Testis (tissue), 2 donors: ENCODE measurements at regions not wholly inside any gene's neighbourhood (a gene's known extent, or its start where the extent isn't known, plus 50 kb on each side); places are given as distances from the start of the nearest gene placed in this dataset.

ENCODE experiments used
- DNase-seq: peaks from one replicate; pipeline ENCODE4 v3.0.0-alpha.2; 2019
- H3K27ac ChIP-seq, 2 donors: fragments of 200-600 bp; sonication (generic); one replicate each; pipeline ENCODE4 v1.5.1; 2019
- H3K27me3 ChIP-seq: fragments of 200-600 bp; sonication (generic); one replicate; pipeline ENCODE4 v1.5.1; 2019
- H3K36me3 ChIP-seq: fragments of 200-600 bp; sonication (generic); one replicate; pipeline ENCODE4 v1.5.1; 2017; ENCODE audit warnings: low read depth; ENCODE audit errors: missing control alignments
- H3K4me1 ChIP-seq: fragments of 200-600 bp; sonication (generic); one replicate; pipeline ENCODE4 v1.5.1; 2019
- H3K4me3 ChIP-seq, 2 donors: fragments of 200-600 bp; sonication (generic); one replicate each; pipeline ENCODE4 v1.5.1; 2017 to 2019
- H3K9me3 ChIP-seq: fragments of 200-600 bp; sonication (generic); one replicate; pipeline ENCODE4 v1.5.1; 2017
- POLR2A ChIP-seq: fragments of 450-650 bp; IDR thresholded peaks from one replicate; pipeline ENCODE4 v1.6.1; 2017; ENCODE audit warnings: antibody characterized with exemption, mild to moderate bottlenecking, moderate library complexity
- WGBS, 2 donors: methylation state at CpG; one replicate each; pipeline ENCODE4 v1.1.5; 2018; 5-methylcytosine and 5-hydroxymethylcytosine counted together
- intact Hi-C: fragments of 100-400 bp; cut with DNase I; formaldehyde crosslinking; loops from one replicate; pipeline ENCODE4 v1.15.1; 2023; ENCODE audit warnings: low total_unique reads
- TF ChIP-seq, protein P1 (sequence below), 3 experiments: fragments of 450-650 bp in 2 of 3; fragments of 200-600 bp in 1 of 3; sonication (generic) in 1 of 3; IDR thresholded peaks; one replicate each; pipeline ENCODE4 v1.5.1; 2016 to 2019; ENCODE audit warnings: antibody characterized with exemption in 3 of 3, mild to moderate bottlenecking in 2 of 3, moderate library complexity in 1 of 3

DNA sequence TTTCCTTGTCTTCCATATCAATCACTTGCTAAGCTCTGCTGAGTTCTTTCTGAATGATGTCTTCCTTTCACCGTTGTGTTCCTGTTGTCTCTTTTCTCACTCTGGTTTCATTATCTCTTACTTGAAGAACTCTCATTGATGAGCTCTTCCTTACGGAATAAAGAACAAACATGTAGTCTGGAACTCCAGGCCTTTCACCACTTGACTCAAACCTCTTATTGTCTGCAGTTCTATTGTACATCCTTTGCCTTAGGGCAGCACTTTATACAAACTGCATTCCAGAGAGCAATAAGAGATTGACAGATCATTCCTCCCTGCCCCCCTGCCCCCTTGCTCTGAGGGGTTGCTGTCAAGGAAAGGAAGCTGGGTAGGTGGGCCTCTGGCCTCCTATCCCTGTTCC, 517.4 kb downstream of the TMEM135 start:
- Histone ChIP-seq H3K27me3 (no peaks in the 10 kb centered on the region), H3K36me3 (no peaks in the 10 kb centered on the region), H3K4me1 (no peaks in the 10 kb centered on the region), H3K9me3 (no peaks in the 10 kb centered on the region), H3K27ac (no peak overlapping the region), H3K4me3 (no peak overlapping the region)
- no peak for DNase-seq
- 74 to 87% methylated on average over 2 of the region's 2 CpGs for WGBS, 2 donors
- intact Hi-C loops: no loop called here
- no peak for TF ChIP-seq POLR2A

DNA sequence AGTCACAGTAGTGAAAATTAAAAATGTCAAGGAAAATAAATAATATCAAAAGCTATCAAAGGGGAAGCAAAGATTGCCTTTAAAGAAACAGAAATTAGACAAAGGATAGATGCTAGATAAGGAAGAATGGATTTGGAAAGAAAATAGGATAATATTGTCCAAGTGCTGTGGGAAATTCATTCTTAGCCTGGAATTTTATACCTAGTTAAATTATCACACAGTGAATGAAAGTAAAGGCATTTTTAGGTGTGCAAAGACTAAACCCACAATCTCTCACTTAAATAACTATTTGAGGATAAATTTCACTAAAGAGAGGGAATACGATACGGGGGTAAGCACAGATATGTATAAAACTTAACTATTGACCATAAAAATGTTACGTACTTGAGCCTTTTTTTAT, 511.1 kb downstream of the TMEM135 start:
- no peaks in the 10 kb centered on the region for H3K4me1 ChIP-seq
- H3K9me3 ChIP-seq: no peaks in the 10 kb centered on the region
- TF ChIP-seq, protein P1, sequence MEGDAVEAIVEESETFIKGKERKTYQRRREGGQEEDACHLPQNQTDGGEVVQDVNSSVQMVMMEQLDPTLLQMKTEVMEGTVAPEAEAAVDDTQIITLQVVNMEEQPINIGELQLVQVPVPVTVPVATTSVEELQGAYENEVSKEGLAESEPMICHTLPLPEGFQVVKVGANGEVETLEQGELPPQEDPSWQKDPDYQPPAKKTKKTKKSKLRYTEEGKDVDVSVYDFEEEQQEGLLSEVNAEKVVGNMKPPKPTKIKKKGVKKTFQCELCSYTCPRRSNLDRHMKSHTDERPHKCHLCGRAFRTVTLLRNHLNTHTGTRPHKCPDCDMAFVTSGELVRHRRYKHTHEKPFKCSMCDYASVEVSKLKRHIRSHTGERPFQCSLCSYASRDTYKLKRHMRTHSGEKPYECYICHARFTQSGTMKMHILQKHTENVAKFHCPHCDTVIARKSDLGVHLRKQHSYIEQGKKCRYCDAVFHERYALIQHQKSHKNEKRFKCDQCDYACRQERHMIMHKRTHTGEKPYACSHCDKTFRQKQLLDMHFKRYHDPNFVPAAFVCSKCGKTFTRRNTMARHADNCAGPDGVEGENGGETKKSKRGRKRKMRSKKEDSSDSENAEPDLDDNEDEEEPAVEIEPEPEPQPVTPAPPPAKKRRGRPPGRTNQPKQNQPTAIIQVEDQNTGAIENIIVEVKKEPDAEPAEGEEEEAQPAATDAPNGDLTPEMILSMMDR (IDR thresholded peaks at IDR 0.05): no peak
- no peak for TF ChIP-seq POLR2A
- no peaks in the 10 kb centered on the region for H3K27me3 ChIP-seq
- H3K27ac ChIP-seq: no peak overlapping the region
- intact Hi-C loops: no loop called here
- H3K4me3 ChIP-seq: no peak overlapping the region
- 81 to 93% methylated on average over 3 of the region's 3 CpGs for WGBS, 2 donors
- H3K36me3 ChIP-seq: no peaks in the 10 kb centered on the region
- DNase-seq: no peak

DNA sequence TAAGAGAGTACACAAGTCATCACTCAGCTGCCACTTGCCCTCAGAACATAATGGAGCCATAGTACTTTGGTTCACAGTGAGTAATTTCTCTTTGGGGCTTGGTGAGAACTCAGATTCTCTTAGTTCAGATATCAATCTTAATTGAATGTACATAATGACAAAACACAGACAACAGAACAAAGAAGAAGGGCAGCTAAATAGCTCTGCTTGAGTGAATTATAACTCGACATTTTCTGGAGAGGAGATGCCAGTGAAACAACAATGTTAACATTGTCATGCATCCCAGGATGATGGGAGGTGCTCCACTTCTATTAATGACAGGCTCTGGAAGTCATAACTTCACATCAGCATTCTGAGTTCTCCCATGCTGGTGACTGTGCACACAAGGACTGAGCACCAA, 508.1 kb downstream of the TMEM135 start:
- DNase-seq: no peak
- Histone ChIP-seq H3K9me3 (no peaks in the 10 kb centered on the region), H3K4me1 (no peaks in the 10 kb centered on the region), H3K4me3 (no peak overlapping the region), H3K27me3 (no peaks in the 10 kb centered on the region), H3K27ac (no peak overlapping the region), H3K36me3 (no peaks in the 10 kb centered on the region)
- TF ChIP-seq POLR2A: no peak
- TF ChIP-seq, protein P1 (IDR thresholded peaks at IDR 0.05): no peak
- WGBS, 2 donors: 50 to 83% methylated on average over 1 of the region's 1 CpG
- intact Hi-C loops: no loop called here

DNA sequence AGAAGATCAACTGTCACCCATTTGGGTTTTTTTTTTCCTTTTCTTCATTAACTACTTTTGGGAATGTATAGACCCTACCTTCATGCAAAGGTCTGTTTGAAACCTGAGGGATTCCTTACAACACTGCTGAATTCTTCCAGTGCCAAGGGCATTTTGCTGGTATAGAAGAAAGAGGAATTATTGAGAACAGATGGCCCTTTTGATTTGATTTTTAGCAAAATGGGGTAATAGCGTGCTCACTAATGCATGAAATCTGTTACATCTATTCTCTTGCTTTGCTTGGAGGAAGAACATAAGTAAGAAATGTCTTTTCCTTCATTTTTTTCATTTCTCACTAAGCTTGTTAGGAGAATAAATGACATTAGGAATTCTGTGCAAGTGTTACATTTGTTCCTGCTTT, 501.9 kb downstream of the TMEM135 start:
- no peaks in the 10 kb centered on the region for H3K27me3 ChIP-seq
- intact Hi-C loops: no loop called here
- TF ChIP-seq POLR2A: no peak
- TF ChIP-seq, protein P1 (IDR thresholded peaks at IDR 0.05): no peak
- no peak for DNase-seq
- H3K27ac ChIP-seq: no peak overlapping the region
- WGBS, 2 donors: 91 to 94% methylated on average over 1 of the region's 1 CpG
- no peak overlapping the region for H3K4me3 ChIP-seq
- no peaks in the 10 kb centered on the region for H3K36me3 ChIP-seq
- H3K4me1 ChIP-seq: no peaks in the 10 kb centered on the region
- H3K9me3 ChIP-seq: no peaks in the 10 kb centered on the region

DNA sequence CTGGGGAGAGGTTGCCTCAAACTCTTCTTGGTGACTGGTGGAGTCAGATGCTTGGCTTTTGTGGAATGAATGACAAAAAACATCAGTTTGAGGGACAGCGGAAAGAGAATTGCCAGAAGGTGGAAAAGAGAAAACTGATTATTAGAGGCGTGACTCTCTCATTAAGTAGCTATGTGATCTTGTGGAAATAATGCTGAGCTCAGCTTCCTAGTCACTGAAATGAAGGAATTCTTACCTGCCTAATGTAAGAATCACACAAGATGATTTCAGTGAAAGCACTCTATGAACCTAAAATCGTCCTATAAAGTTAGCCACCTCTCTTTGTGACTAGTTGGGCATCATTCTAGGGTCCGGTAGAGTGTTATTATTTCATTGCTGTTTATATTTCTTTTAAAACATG, 498.8 kb downstream of the TMEM135 start:
- intact Hi-C loops: no loop called here

More for the DNA sequence above, 498.8 kb downstream of the TMEM135 start:
- Histone ChIP-seq H3K27ac (no peak overlapping the region), H3K36me3 (no peaks in the 10 kb centered on the region), H3K27me3 (no peaks in the 10 kb centered on the region), H3K4me3 (no peak overlapping the region), H3K9me3 (no peaks in the 10 kb centered on the region), H3K4me1 (no peaks in the 10 kb centered on the region)
- WGBS, 2 donors: 84 to 92% methylated on average over 4 of the region's 4 CpGs
- DNase-seq: no peak
- TF ChIP-seq, protein P1 (IDR thresholded peaks at IDR 0.05): no peak
- TF ChIP-seq POLR2A: no peak
